Lower leg skin (tissue), 3 donors: ENCODE measurements at regions not wholly inside any gene's neighbourhood (a gene's known extent, or its start where the extent isn't known, plus 50 kb on each side); places are given as distances from the start of the nearest gene placed in this dataset.

Experiments
- POLR2A ChIP-seq, 2 donors: fragments of 450-650 bp; IDR thresholded peaks; one replicate each; pipeline ENCODE4 v1.6.1; 2016 to 2017; ENCODE audit warnings: antibody characterized with exemption in 2 of 2, mild to moderate bottlenecking in 1 of 2, moderate library complexity in 1 of 2
- TF ChIP-seq, protein P1 (sequence below), 3 donors: fragments of 450-650 bp; IDR thresholded peaks; one replicate each; pipeline ENCODE4 v1.5.1; 2016; ENCODE audit warnings: antibody characterized with exemption in 3 of 3, mild to moderate bottlenecking in 3 of 3, moderate library complexity in 2 of 3

- TF ChIP-seq, protein P1, sequence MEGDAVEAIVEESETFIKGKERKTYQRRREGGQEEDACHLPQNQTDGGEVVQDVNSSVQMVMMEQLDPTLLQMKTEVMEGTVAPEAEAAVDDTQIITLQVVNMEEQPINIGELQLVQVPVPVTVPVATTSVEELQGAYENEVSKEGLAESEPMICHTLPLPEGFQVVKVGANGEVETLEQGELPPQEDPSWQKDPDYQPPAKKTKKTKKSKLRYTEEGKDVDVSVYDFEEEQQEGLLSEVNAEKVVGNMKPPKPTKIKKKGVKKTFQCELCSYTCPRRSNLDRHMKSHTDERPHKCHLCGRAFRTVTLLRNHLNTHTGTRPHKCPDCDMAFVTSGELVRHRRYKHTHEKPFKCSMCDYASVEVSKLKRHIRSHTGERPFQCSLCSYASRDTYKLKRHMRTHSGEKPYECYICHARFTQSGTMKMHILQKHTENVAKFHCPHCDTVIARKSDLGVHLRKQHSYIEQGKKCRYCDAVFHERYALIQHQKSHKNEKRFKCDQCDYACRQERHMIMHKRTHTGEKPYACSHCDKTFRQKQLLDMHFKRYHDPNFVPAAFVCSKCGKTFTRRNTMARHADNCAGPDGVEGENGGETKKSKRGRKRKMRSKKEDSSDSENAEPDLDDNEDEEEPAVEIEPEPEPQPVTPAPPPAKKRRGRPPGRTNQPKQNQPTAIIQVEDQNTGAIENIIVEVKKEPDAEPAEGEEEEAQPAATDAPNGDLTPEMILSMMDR (IDR thresholded peaks at IDR 0.05): no peak
- no peak for TF ChIP-seq POLR2A (IDR thresholded peaks at IDR 0.05)
Observed at GRCh38 chr4:14315129-14315528, 687.2 kb upstream of the CPEB2 start.
